Loucy (cell line): ENCODE measurements at regions not wholly inside any gene's neighbourhood (a gene's known extent, or its start where the extent isn't known, plus 50 kb on each side); places are given as distances from the start of the nearest gene placed in this dataset.
A peak's percentile ranks its signal among the peaks of the same experiment; 100 is the strongest.

Source experiments
- H2AFZ ChIP-seq: fragments of 200-600 bp; sonication (generic); 2 replicates; pipeline ENCODE4 v1.6.0; 2016; ENCODE audit warnings: antibody characterized with exemption, mild to moderate bottlenecking, low read length, moderate library complexity
- H3F3A ChIP-seq: fragments of 200-600 bp; 2 replicates; pipeline ENCODE4 v1.6.0; 2016; ENCODE audit warnings: antibody characterized with exemption, low read depth, mild to moderate bottlenecking
- H3K27me3 ChIP-seq: fragments of 200-600 bp; sonication (generic); 2 replicates; pipeline ENCODE4 v1.6.1; 2014; ENCODE audit warnings: low read length, mild to moderate bottlenecking; ENCODE audit not compliant: insufficient read depth, poor library complexity, severe bottlenecking
- H3K36me3 ChIP-seq: fragments of 200-600 bp; sonication (generic); 2 replicates; pipeline ENCODE4 v1.6.1; 2016; ENCODE audit warnings: low read length; ENCODE audit not compliant: insufficient read depth
- H3K4me1 ChIP-seq: fragments of 200-600 bp; sonication (generic); 2 replicates; pipeline ENCODE4 v1.5.1; 2014; ENCODE audit warnings: low read length, mild to moderate bottlenecking; ENCODE audit not compliant: insufficient read depth, poor library complexity, severe bottlenecking
- H3K4me2 ChIP-seq: fragments of 200-600 bp; sonication (generic); 2 replicates; pipeline ENCODE4 v1.6.0; 2014; ENCODE audit warnings: antibody characterized with exemption, low read length, low read depth, mild to moderate bottlenecking; ENCODE audit not compliant: poor library complexity, severe bottlenecking
- H3K4me3 ChIP-seq: fragments of 200-600 bp; sonication (generic); 2 replicates; pipeline ENCODE4 v1.5.1; 2014; ENCODE audit warnings: low read length, mild to moderate bottlenecking, mixed read lengths; ENCODE audit not compliant: poor library complexity, severe bottlenecking
- H3K79me2 ChIP-seq: fragments of 200-600 bp; sonication (generic); 2 replicates; pipeline ENCODE4 v1.6.1; 2014; ENCODE audit warnings: low read length; ENCODE audit not compliant: insufficient read depth
- H3K9ac ChIP-seq: fragments of 200-600 bp; sonication (generic); 2 replicates; pipeline ENCODE4 v1.6.0; 2014; ENCODE audit warnings: mild to moderate bottlenecking, low read depth, low read length, moderate library complexity; ENCODE audit not compliant: poor library complexity, severe bottlenecking
- H3K9me2 ChIP-seq: fragments of 200-600 bp; sonication (generic); replicated peaks from 2 replicates; pipeline ENCODE4 v1.6.1; 2016; ENCODE audit warnings: low read depth, low read length, mixed read lengths
- H3K9me3 ChIP-seq: fragments of 200-600 bp; sonication (generic); 2 replicates; pipeline ENCODE4 v1.6.1; 2014; ENCODE audit warnings: mild to moderate bottlenecking, antibody characterized with exemption, low read length, low read depth; ENCODE audit not compliant: insufficient read depth
- H4K20me1 ChIP-seq: fragments of 200-600 bp; sonication (generic); 2 replicates; pipeline ENCODE4 v1.6.0; 2014; ENCODE audit warnings: antibody characterized with exemption, low read length, mild to moderate bottlenecking; ENCODE audit not compliant: insufficient read depth, poor library complexity, severe bottlenecking
- CTCF ChIP-seq: fragments of 200-600 bp; sonication (generic); conservative IDR thresholded peaks from 2 replicates; pipeline ENCODE4 v1.5.1; 2014; ENCODE audit warnings: mild to moderate bottlenecking, antibody characterized with exemption, low read length
- EZH2phosphoT487 ChIP-seq: fragments of 200-600 bp; IDR thresholded peaks from 2 replicates; pipeline ENCODE4 v1.6.1; 2018; ENCODE audit warnings: antibody characterized with exemption, mild to moderate bottlenecking, moderate library complexity, borderline replicate concordance

GRCh38 chrX:39331082-39331704 is 529.9 kb downstream of the MID1IP1 start:
- Histone ChIP-seq H2AFZ (no peak overlapping the region), H3K9me3 (no peaks in the 10 kb centered on the region), H3K4me3 (peak overlapping the region; percentile 28), H3K4me2 (peak overlapping the region; percentile 45), H3K9me2 (no peaks in the 10 kb centered on the region), H3K27me3 (no peaks in the 10 kb centered on the region), H3K79me2 (no peaks in the 10 kb centered on the region), H3F3A (0 out of 2 replicates have a peak, but pooled peaks cover 3% of the 10 kb centered on the region), H3K36me3 (no peaks in the 10 kb centered on the region), H3K4me1 (peaks cover 59% of the 10 kb centered on the region), H4K20me1 (no peaks in the 10 kb centered on the region), H3K9ac (no peak overlapping the region)
- TF ChIP-seq EZH2phosphoT487 (0 out of 2 replicates have a peak, but pooled peaks have one; percentile 11), CTCF (no peak)

GRCh38 chrX:39333451-39333850 is 532.2 kb downstream of the MID1IP1 start:
- Histone ChIP-seq H3F3A (0 out of 2 replicates have a peak, but pooled peaks cover 3% of the 10 kb centered on the region), H3K9ac (no peak overlapping the region), H4K20me1 (no peaks in the 10 kb centered on the region), H3K27me3 (no peaks in the 10 kb centered on the region), H3K36me3 (no peaks in the 10 kb centered on the region), H3K9me2 (no peaks in the 10 kb centered on the region), H3K9me3 (no peaks in the 10 kb centered on the region), H3K4me2 (no peak overlapping the region), H3K4me1 (peaks cover 62% of the 10 kb centered on the region), H2AFZ (no peak overlapping the region), H3K79me2 (no peaks in the 10 kb centered on the region), H3K4me3 (no peak overlapping the region)
- TF ChIP-seq EZH2phosphoT487 (no peak), CTCF (no peak)

GRCh38 chrX:39335513-39336235 is 534.4 kb downstream of the MID1IP1 start:
- Histone ChIP-seq H3K27me3 (no peaks in the 10 kb centered on the region), H3K9ac (no peak overlapping the region), H3K4me2 (no peak overlapping the region), H3K36me3 (no peaks in the 10 kb centered on the region), H3K79me2 (no peaks in the 10 kb centered on the region), H2AFZ (0 out of 2 replicates have a peak overlapping the region, but pooled peaks have one; percentile 19), H4K20me1 (no peaks in the 10 kb centered on the region), H3K4me1 (peaks cover 41% of the 10 kb centered on the region), H3K9me3 (no peaks in the 10 kb centered on the region), H3K9me2 (no peaks in the 10 kb centered on the region), H3F3A (0 out of 2 replicates have a peak, but pooled peaks cover 2% of the 10 kb centered on the region), H3K4me3 (no peak overlapping the region)
- TF ChIP-seq EZH2phosphoT487 (no peak), CTCF (no peak)
